ENCODE measurements at regions not wholly inside any gene's neighbourhood (a gene's known extent, or its start where the extent isn't known, plus 50 kb on each side); places are given as distances from the start of the nearest gene placed in this dataset.
"Not testable (repeated sequence)": the region's sequence is repeated elsewhere in the genome, so short reads cannot be mapped to it uniquely, and the experiment has no call there.

DNA sequence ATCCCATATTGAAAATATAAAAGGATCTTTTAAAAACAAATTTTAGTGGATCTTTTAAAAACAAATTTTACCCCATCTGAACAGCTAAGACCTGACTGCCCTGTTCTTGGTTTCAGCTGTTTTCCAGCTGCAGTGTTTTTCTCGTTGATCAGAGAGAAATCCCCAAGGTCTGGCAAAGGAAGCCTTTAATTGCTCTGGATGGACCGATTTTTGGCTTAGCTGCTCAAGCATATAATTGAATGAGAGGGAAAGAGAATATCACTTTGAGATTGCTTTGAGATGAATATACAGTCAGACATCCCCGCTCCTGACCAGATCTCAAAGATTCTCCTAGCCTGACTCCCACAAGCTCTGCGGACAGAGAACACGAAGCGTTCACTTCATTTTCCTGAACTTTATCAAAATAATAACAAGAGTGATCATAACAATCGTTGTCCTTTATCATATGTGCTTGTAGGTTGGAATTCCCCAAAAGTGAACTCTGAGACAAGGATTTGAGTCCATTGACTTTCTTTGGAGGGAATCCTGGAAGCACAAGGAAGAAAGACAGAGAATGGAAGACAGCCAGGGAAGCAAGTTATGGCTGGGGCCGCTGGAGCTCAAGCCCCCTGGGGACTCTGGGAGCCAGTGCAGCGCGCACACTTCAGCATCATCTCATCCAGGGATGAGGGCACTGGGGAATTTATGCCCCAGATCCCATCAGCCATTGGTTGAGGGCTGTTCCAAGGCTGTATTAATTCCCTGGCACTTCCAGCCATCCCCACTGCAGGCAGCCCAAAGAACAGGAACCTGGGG, 101.3 kb downstream of the SNX5 start:
- Mint-ChIP-seq H3K36me3 (ENCODE audit: low read depth) (no peaks in the 10 kb centered on the region), H3K9me3 (no peaks in the 10 kb centered on the region), H3K4me1 (peaks cover 14% of the 10 kb centered on the region), H3K27ac (ENCODE audit: unreplicated experiment) (no peak overlapping the region), H3K27me3 (ENCODE audit: low read depth) (peaks cover 14% of the 10 kb centered on the region), H3K4me3 (no peak overlapping the region)
- no peak for DNase-seq (ENCODE audit: low read depth, low spot score)
- TF ChIP-seq, protein P1, sequence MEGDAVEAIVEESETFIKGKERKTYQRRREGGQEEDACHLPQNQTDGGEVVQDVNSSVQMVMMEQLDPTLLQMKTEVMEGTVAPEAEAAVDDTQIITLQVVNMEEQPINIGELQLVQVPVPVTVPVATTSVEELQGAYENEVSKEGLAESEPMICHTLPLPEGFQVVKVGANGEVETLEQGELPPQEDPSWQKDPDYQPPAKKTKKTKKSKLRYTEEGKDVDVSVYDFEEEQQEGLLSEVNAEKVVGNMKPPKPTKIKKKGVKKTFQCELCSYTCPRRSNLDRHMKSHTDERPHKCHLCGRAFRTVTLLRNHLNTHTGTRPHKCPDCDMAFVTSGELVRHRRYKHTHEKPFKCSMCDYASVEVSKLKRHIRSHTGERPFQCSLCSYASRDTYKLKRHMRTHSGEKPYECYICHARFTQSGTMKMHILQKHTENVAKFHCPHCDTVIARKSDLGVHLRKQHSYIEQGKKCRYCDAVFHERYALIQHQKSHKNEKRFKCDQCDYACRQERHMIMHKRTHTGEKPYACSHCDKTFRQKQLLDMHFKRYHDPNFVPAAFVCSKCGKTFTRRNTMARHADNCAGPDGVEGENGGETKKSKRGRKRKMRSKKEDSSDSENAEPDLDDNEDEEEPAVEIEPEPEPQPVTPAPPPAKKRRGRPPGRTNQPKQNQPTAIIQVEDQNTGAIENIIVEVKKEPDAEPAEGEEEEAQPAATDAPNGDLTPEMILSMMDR (conservative IDR thresholded peaks at IDR 0.05) = no peak

DNA sequence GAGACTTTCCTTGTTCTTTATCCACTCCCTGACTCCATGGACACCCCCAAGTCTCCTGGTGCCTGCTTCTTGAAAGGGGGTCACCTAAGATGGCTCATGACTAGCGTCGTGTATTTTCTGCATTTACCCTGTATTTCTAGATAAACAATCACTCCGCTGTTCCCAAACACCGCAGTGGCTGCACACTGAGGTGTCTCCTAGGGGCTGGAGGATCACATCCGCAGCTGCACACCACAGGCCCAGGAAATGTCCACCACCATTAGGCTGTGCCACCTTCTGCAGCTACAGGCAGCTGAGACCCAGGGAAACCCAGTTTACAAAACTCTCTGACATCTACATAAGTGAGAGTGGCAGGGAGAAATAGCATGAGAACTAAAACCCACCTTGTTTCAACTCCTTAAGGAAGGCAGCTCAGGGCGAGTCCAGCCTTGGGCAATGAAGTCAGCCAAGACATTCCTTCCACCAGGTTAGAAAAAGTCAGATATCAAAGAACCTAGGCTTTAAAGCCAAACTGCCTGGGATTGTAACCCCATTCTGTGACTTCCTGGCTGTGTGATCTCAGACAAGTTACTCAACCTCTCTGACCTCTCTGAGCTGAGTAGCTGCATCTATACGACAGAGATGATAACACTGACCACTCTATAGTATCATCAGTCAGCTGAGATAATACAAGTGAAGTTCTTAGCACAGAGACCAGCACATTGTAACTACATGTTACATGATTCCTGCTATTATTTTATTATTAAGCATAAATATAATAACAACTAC, 102.2 kb downstream of the SNX5 start:
- Mint-ChIP-seq H3K27ac (ENCODE audit: unreplicated experiment) (no peak overlapping the region), H3K27me3 (ENCODE audit: low read depth) (peaks cover 8% of the 10 kb centered on the region), H3K36me3 (ENCODE audit: low read depth) (no peaks in the 10 kb centered on the region)

DNA sequence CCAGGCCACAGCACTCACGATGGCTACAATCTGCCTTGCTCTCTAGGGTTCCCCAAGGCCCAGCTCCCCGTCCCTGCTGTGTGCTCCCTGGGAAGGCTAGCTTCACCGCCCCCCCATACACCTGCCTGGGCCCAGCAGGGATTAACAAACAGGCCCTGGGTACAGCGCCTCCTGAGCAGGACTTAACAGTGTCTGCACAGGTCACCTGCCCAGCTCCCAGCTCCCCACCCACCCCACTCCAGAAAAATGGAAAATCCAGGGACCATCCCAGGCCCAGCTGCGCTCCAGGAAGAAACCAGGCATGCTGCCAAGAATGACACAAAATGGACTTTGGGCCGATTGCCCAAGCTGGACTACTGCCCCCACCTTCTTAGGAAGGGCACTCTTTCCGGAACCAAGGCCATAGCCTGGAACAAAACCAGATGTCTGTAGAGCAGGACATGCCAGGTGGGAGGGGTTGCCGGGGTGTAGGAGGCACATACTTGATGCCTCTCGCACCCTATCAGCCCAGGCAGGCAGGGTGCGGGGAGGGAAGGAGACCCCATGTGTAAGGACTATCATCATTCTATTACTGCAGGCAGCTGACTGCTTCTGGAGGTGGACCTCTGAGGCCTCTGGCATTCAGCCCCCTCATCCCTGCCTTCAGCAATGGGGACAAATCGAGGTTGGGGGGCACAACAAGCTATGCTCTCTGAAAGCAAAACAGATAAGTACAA, 104.9 kb downstream of the SNX5 start:
- TF ChIP-seq, protein P1 (conservative IDR thresholded peaks at IDR 0.05) = no peak
- H3K4me1 Mint-ChIP-seq = peaks cover 4% of the 10 kb centered on the region
- H3K9me3 Mint-ChIP-seq = no peaks in the 10 kb centered on the region
- H3K27ac Mint-ChIP-seq (ENCODE audit: unreplicated experiment) = no peak overlapping the region
- no peak for DNase-seq (ENCODE audit: low read depth, low spot score)
- H3K36me3 Mint-ChIP-seq (ENCODE audit: low read depth) = no peaks in the 10 kb centered on the region
- H3K4me3 Mint-ChIP-seq = no peak overlapping the region
- no peaks in the 10 kb centered on the region for H3K27me3 Mint-ChIP-seq (ENCODE audit: low read depth)

More for the DNA sequence above, 102.2 kb downstream of the SNX5 start:
- Mint-ChIP-seq H3K4me1 (peaks cover 8% of the 10 kb centered on the region), H3K9me3 (no peaks in the 10 kb centered on the region), H3K4me3 (no peak overlapping the region)
- no peak for DNase-seq (ENCODE audit: low read depth, low spot score)
- TF ChIP-seq, protein P1 (conservative IDR thresholded peaks at IDR 0.05) = no peak

DNA sequence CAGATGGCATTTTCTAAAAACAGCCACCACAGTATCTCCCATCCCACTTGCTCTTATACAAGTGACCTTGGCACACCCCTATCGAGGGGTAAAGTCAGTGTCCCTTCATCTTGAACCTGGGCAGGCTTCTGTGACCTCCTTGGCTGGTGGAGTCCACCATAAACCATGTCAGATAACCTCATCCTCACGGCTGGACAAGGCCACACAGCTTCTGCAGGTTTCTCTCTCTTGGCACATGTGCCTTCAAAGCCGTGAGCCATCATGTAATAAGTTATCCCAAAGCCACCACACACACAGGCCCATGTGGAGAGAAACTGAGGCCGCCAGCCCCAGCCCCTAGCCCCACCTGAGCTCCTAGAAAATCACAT, 105.4 kb downstream of the SNX5 start:
- Mint-ChIP-seq H3K4me1 (peaks cover 8% of the 10 kb centered on the region), H3K27me3 (ENCODE audit: low read depth) (no peaks in the 10 kb centered on the region), H3K27ac (ENCODE audit: unreplicated experiment) (no peak overlapping the region), H3K36me3 (ENCODE audit: low read depth) (no peaks in the 10 kb centered on the region), H3K4me3 (no peak overlapping the region), H3K9me3 (no peaks in the 10 kb centered on the region)
- TF ChIP-seq, protein P1 (conservative IDR thresholded peaks at IDR 0.05) = no peak
- no peak for DNase-seq (ENCODE audit: low read depth, low spot score)

DNA sequence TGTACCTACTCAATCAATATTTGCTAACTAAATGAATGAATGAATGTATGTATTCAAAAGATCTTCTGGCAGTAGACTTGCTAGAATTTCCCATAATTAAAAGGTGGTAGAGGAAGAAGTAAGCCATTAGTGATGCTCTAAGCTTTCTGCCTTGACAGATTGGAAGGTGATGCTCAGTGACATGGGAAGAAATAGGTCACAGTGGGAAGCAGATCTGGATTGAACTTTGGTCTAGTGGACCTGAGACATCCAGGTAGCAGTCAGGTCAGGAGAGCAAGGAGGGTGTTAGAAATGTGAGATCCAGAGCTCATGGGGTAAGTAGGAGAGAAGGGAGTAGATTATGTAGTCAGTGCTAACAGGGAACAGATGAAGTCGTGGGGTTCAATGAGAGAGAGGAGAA, 106.4 kb downstream of the SNX5 start:
- TF ChIP-seq, protein P1 (conservative IDR thresholded peaks at IDR 0.05) = no peak
- no peaks in the 10 kb centered on the region for H3K36me3 Mint-ChIP-seq (ENCODE audit: low read depth)
- H3K4me3 Mint-ChIP-seq = no peak overlapping the region
- H3K27ac Mint-ChIP-seq (ENCODE audit: unreplicated experiment) = no peak overlapping the region
- H3K27me3 Mint-ChIP-seq (ENCODE audit: low read depth) = no peaks in the 10 kb centered on the region
- peaks cover 5% of the 10 kb centered on the region for H3K4me1 Mint-ChIP-seq
- no peaks in the 10 kb centered on the region for H3K9me3 Mint-ChIP-seq
- DNase-seq (ENCODE audit: low read depth, low spot score) = no peak

DNA sequence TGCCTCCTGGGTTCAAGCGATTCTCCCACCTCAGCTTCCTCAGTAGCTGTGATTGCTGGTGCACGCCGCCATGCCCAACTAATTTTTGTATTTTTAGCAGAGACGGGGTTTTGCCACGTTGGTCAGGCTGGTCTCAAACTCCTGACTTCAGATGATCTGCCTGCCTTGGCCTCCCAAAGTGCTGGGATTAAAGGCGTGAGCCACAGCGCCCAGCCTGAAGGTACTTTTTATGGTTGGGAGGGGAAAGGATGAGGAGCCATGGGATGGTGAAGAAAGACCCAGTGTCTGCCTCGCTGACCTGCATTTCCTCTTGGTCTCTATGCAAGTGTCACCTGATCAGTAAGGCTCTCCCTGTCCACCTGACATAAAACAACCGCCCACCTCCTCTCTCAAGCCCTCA, 107.0 kb downstream of the SNX5 start:
- not testable (repeated sequence) for H3K4me3 Mint-ChIP-seq; H3K27me3 Mint-ChIP-seq (ENCODE audit: low read depth); H3K4me1 Mint-ChIP-seq; DNase-seq (ENCODE audit: low read depth, low spot score); H3K9me3 Mint-ChIP-seq; H3K27ac Mint-ChIP-seq (ENCODE audit: unreplicated experiment); H3K36me3 Mint-ChIP-seq (ENCODE audit: low read depth)

All from neural crest cell (in vitro differentiated cells).